GM12878 (cell line): ENCODE measurements at regions not wholly inside any gene's neighbourhood (a gene's known extent, or its start where the extent isn't known, plus 50 kb on each side); places are given as distances from the start of the nearest gene placed in this dataset.

Experiments used
- ATAC-seq: fragments of 200-7000 bp; cut with Tn5 transposase; 3 replicates; pipeline ENCODE4 v1.9.1; 2020; ENCODE audit warnings: mild to moderate bottlenecking, moderate library complexity
- BruUV-seq: library from RNA; stranded (reverse); fragments of 400-500 nt; replicated peaks from 2 replicates; lab custom pipeline; 2021; lab: Mats Ljungman, UMichigan
- CTCF ChIA-PET: fragments of 300-600 bp; sonication (Branson Sonifier 250); formaldehyde crosslinking; extraction: SDS; loops from one replicate; lab custom pipeline; 2021; ENCODE audit warnings: inconsistent platforms; lab: Yijun Ruan, JAX
- POLR2A ChIA-PET: fragments of 350-600 bp; formaldehyde crosslinking; extraction: SDS; loops from one replicate; lab custom pipeline; 2021; ENCODE audit warnings: inconsistent platforms; lab: Charles Lee
- RAD21 ChIA-PET: fragments of 300-600 bp; sonication (Branson Sonifier 250); formaldehyde crosslinking; loops from one replicate; lab custom pipeline; 2023; ENCODE audit warnings: antibody characterized with exemption; ENCODE audit not compliant: unreplicated experiment; lab: Charles Lee
- SMC1A ChIA-PET: fragments of 300-600 bp; sonication (Branson Sonifier 250); formaldehyde crosslinking; loops from one replicate; lab custom pipeline; 2023; ENCODE audit not compliant: unreplicated experiment, uncharacterized antibody; lab: Charles Lee
- DNase-seq: peaks from one replicate; pipeline ENCODE4 v3.0.0-alpha.2; 2011; ENCODE audit warnings: low read depth, low spot score
- FAIRE-seq: peaks from 3 replicates; lab custom pipeline; 2011; peaks lifted over from hg19 to GRCh38; lab: Jason Lieb, UNC
- H2AFZ ChIP-seq: 2 replicates; pipeline ENCODE4 v1.6.0; 2011; ENCODE audit warnings: low read depth, low read length, control low read depth; ENCODE audit not compliant: control insufficient read depth
- H3K27ac ChIP-seq: 2 replicates; pipeline ENCODE4 v1.5.1; 2011; ENCODE audit warnings: control low read depth; ENCODE audit not compliant: control insufficient read depth, insufficient read depth
- H3K27me3 ChIP-seq, 2 experiments: replicated peaks in 1 of 2; 2 replicates each; pipeline versions ENCODE4 v1.6.0 to v1.6.1; 2011; ENCODE audit warnings: low read length in 1 of 2; ENCODE audit not compliant: control insufficient read depth in 2 of 2, insufficient read depth in 2 of 2
- H3K36me3 ChIP-seq, 2 experiments: 2 replicates each; pipeline ENCODE4 v1.5.1; 2011; ENCODE audit warnings: low read length in 1 of 2; ENCODE audit not compliant: control insufficient read depth in 2 of 2, insufficient read depth in 2 of 2
- H3K4me1 ChIP-seq: 2 replicates; pipeline ENCODE4 v1.6.1; 2011; ENCODE audit warnings: mild to moderate bottlenecking, low read length, moderate library complexity, mixed read lengths; ENCODE audit not compliant: control insufficient read depth, insufficient read depth
- H3K4me2 ChIP-seq: 2 replicates; pipeline ENCODE4 v1.6.0; 2011; ENCODE audit warnings: control low read depth; ENCODE audit not compliant: control insufficient read depth, insufficient read depth
- H3K4me3 ChIP-seq: fragments of 200-600 bp; sonication (generic); 2 replicates; pipeline ENCODE4 v1.5.1; 2016
- H3K79me2 ChIP-seq: 2 replicates; pipeline ENCODE4 v1.6.0; 2011; ENCODE audit warnings: low read length; ENCODE audit not compliant: control insufficient read depth, insufficient read depth
- H3K9ac ChIP-seq: 2 replicates; pipeline ENCODE4 v1.8.0; 2011; ENCODE audit warnings: low read length, control low read depth, mixed read lengths; ENCODE audit not compliant: control insufficient read depth, insufficient read depth
- H3K9me3 ChIP-seq: replicated peaks from 3 replicates; pipeline ENCODE4 v1.5.1; 2011; ENCODE audit warnings: mild to moderate bottlenecking, low read length; ENCODE audit not compliant: control insufficient read depth, insufficient read depth
- H4K20me1 ChIP-seq: 2 replicates; pipeline ENCODE4 v1.6.0; 2011; ENCODE audit not compliant: control insufficient read depth, insufficient read depth
- BRCA1 ChIP-seq: IDR thresholded peaks from 2 replicates; pipeline ENCODE4 v1.6.1; 2011; ENCODE audit warnings: low read depth, low read length, improper control_type of control experiment
- CBX3 ChIP-seq: fragments of 200-600 bp; sonication (generic); IDR thresholded peaks from 2 replicates; pipeline ENCODE4 v1.6.1; 2016; ENCODE audit warnings: low read depth, borderline replicate concordance
- CHD1 ChIP-seq: IDR thresholded peaks from 2 replicates; pipeline ENCODE4 v1.6.1; 2012; ENCODE audit warnings: low read depth, low read length, improper control_type of control experiment
- EED ChIP-seq: sonication (generic); IDR thresholded peaks from 2 replicates; pipeline ENCODE4 v1.6.1; 2016; ENCODE audit warnings: antibody characterized with exemption, low read depth
- ESRRA ChIP-seq: IDR thresholded peaks from 2 replicates; pipeline ENCODE4 v1.6.1; 2012; ENCODE audit warnings: mild to moderate bottlenecking, low read length, improper control_type of control experiment
- IRF4 ChIP-seq: IDR thresholded peaks from 2 replicates; pipeline ENCODE4 v1.6.1; 2011; ENCODE audit warnings: low read depth, low read length
- NR2C2 ChIP-seq: IDR thresholded peaks from 2 replicates; pipeline ENCODE4 v1.6.1; 2011; ENCODE audit warnings: borderline replicate concordance, low read depth; ENCODE audit not compliant: control insufficient read depth, insufficient read length
- POU2F2 ChIP-seq: IDR thresholded peaks from 3 replicates; pipeline ENCODE4 v1.6.1; 2011; ENCODE audit warnings: low read depth, mild to moderate bottlenecking, low read length, borderline replicate concordance
- RB1 ChIP-seq: fragments of 450-650 bp; formaldehyde crosslinking; IDR thresholded peaks from 2 replicates; pipeline ENCODE4 v1.6.1; 2017; ENCODE audit warnings: mild to moderate bottlenecking, borderline replicate concordance
- SMC3 ChIP-seq: IDR thresholded peaks from 2 replicates; pipeline ENCODE4 v1.6.1; 2011; ENCODE audit warnings: low read length, improper control_type of control experiment, borderline replicate concordance
- SREBF1 ChIP-seq: IDR thresholded peaks from 2 replicates; pipeline ENCODE4 v1.6.1; 2012; ENCODE audit warnings: mild to moderate bottlenecking, low read length
- SUPT20H ChIP-seq: IDR thresholded peaks from 2 replicates; pipeline ENCODE4 v1.6.1; 2011; ENCODE audit warnings: low read depth, mild to moderate bottlenecking, low read length, moderate library complexity, borderline replicate concordance; ENCODE audit not compliant: control insufficient read depth
- TBL1XR1 ChIP-seq: IDR thresholded peaks from 2 replicates; pipeline ENCODE4 v1.6.1; 2012; ENCODE audit warnings: low read depth, low read length, improper control_type of control experiment
- YY1 ChIP-seq: IDR thresholded peaks from 2 replicates; pipeline ENCODE4 v1.6.1; 2011; ENCODE audit warnings: low read depth, mild to moderate bottlenecking, low read length
- WGBS: methylation state at CpG from one replicate; pipeline ENCODE4 v1.1.6; 2016; ENCODE audit warnings: low lambda C conversion rate; ENCODE audit not compliant: insufficient replicate concordance, insufficient coverage; ENCODE audit errors: missing lambda C conversion rate; 5-methylcytosine and 5-hydroxymethylcytosine counted together
- in situ Hi-C: fragments of 300-500 bp; cut with MboI; formaldehyde crosslinking; loops from 9 replicates; pipeline ENCODE4 v1.14.3; 2018; ENCODE audit warnings: mixed read lengths
- intact Hi-C: fragments of 100-400 bp; cut with micrococcal nuclease; formaldehyde crosslinking; loops from one replicate; pipeline ENCODE4 v1.14.2; 2022; ENCODE audit not compliant: unreplicated experiment

GRCh38 chr22:47776329-47776728 is 1013.9 kb downstream of the TBC1D22A start:
- ChIA-PET RAD21 (no interaction called here), CTCF (no interaction called here), SMC1A (no interaction called here), POLR2A (no interaction called here)
- Histone ChIP-seq H3K4me2 (no peak overlapping the region), H4K20me1 (no peaks in the 10 kb centered on the region), H3K27me3 (no peaks in the 10 kb centered on the region), H2AFZ (no peak overlapping the region), H3K79me2 (no peaks in the 10 kb centered on the region), H3K9me3 (no peaks in the 10 kb centered on the region; the same call in 2 of the 3 replicates), H3K9ac (no peak overlapping the region), H3K4me1 (no peaks in the 10 kb centered on the region), H3K27ac (no peak overlapping the region), H3K36me3 (no peaks in the 10 kb centered on the region), H3K4me3 (no peak overlapping the region)
- BruUV-seq, result no TSS peak
- ATAC-seq, result no peak
- no peak for FAIRE-seq
- TF ChIP-seq IRF4 (no peak), CBX3 (no peak), TBL1XR1 (no peak), POU2F2 (no peak), CHD1 (no peak), SUPT20H (no peak), SREBF1 (no peak), EED (no peak), SMC3 (no peak), YY1 (no peak), NR2C2 (no peak), RB1 (no peak), BRCA1 (no peak), ESRRA (no peak)
- DNase-seq, result no peak
- in situ Hi-C loops, result no loop called here
- WGBS, result 3% methylated on average over 10 of the region's 10 CpGs
- intact Hi-C loops, result no loop called here
